WI38 (cell line): ENCODE measurements at regions not wholly inside any gene's neighbourhood (a gene's known extent, or its start where the extent isn't known, plus 50 kb on each side); places are given as distances from the start of the nearest gene placed in this dataset.
"Not testable (repeated sequence)": the region's sequence is repeated elsewhere in the genome, so short reads cannot be mapped to it uniquely, and the experiment has no call there.

Source experiments
- H3K4me3 ChIP-seq: 2 replicates; pipeline ENCODE4 v1.5.1; 2011; ENCODE audit warnings: low read depth, mild to moderate bottlenecking, control low read depth, low read length
- TF ChIP-seq, protein P1 (sequence below): IDR thresholded peaks from 2 replicates; pipeline ENCODE4 v1.5.1; 2012; ENCODE audit warnings: low read depth, mild to moderate bottlenecking, control low read depth, low read length

DNA sequence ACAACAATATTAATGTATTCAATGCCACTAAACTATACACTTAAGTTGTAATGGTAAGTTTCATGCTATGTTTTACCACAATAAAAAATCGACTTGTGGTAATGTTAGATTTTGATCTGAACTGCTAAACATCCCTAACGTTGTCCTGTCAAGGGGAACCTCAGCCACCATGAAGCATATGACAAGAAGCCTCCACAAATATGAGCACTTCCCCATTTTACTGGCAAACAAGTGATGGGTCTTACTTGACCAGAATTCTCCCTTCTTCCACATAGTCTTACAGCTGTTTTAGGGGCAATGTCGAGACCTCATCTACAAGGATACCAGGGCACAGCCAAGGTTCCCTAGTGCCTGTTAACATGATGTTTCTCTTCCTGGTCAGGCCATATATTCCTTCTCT, 124.2 kb upstream of the ABI3BP start:
- TF ChIP-seq, protein P1, sequence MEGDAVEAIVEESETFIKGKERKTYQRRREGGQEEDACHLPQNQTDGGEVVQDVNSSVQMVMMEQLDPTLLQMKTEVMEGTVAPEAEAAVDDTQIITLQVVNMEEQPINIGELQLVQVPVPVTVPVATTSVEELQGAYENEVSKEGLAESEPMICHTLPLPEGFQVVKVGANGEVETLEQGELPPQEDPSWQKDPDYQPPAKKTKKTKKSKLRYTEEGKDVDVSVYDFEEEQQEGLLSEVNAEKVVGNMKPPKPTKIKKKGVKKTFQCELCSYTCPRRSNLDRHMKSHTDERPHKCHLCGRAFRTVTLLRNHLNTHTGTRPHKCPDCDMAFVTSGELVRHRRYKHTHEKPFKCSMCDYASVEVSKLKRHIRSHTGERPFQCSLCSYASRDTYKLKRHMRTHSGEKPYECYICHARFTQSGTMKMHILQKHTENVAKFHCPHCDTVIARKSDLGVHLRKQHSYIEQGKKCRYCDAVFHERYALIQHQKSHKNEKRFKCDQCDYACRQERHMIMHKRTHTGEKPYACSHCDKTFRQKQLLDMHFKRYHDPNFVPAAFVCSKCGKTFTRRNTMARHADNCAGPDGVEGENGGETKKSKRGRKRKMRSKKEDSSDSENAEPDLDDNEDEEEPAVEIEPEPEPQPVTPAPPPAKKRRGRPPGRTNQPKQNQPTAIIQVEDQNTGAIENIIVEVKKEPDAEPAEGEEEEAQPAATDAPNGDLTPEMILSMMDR: no peak
- H3K4me3 ChIP-seq: no peak overlapping the region

DNA sequence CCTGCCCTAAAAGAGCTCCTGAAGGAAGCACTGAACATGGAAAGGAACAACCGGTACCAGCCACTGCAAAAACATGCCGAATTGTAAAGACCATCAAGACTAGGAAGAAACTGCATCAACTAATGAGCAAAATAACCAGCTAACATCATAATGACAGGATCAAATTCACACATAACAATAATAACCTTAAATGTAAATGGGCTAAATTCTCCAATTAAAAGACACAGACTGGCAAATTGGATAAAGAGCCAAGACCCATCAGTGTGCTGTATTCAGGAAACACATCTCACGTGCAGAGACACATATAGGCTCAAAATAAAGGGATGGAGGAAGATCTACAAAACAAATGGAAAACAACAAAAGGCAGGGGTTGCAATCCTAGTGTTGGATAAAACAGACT, 117.1 kb upstream of the ABI3BP start:
- H3K4me3 ChIP-seq: not testable (repeated sequence)

GRCh38 chr3:101104321-101104720, 111.1 kb upstream of the ABI3BP start:
- H3K4me3 ChIP-seq: no peak overlapping the region
- TF ChIP-seq, protein P1: no peak

- TF ChIP-seq, protein P1: no peak
Observed at GRCh38 chr3:101102678-101103296, 109.6 kb upstream of the ABI3BP start.

DNA sequence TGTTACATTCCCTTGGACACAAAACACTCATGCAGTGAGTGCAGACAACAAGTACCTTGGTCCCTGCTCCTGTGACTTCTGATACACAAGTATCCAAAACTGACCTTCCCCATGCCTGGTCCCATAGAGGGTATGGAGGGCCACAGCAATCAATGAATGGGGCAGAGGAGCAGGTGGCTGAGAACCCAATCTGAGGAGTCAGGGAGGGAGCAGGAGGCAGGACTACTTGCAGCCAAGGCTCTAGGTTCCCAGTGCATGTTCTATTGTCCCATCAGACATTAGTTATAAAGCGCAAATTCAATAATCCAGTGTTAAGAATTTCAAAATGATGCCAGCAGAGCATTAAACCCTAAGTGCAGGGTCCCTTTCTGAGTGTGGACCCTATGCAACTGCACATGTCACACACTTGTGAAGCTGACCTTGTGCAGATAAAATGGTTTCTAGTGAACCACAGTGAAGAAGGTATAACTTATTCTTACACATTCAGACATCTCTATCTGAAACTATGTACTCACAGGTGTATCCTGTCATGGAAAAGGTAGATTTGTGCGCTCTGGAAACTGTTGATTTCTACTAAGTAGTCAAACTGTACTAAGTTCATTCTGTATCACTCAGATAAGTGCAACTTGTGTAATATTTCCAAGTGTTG, 107.3 kb upstream of the ABI3BP start:
- no peak overlapping the region for H3K4me3 ChIP-seq
- TF ChIP-seq, protein P1: no peak

More at GRCh38 chr3:101102678-101103296, 109.6 kb upstream of the ABI3BP start:
- no peak overlapping the region for H3K4me3 ChIP-seq

- TF ChIP-seq, protein P1: no peak
- no peak overlapping the region for H3K4me3 ChIP-seq
Observed at GRCh38 chr3:101099791-101100190, 106.6 kb upstream of the ABI3BP start.

DNA sequence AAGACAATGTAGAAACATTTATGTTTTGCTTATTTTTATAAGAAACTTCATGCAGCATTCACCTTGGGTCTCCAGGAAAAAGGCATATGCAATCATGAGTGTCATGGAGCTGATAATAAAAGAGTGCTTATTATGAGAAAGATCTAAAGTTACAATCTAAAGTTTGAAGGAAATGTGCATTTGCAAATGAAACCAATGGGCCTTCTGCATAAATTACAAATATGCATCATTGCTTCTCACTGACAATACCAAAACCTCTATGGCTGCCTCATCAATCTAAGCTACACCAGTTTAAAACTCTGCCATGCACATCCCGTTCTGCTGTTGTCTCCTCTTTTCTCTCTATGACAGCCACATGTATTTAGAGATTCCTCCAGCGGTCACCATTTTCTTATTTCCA, 103.2 kb upstream of the ABI3BP start:
- H3K4me3 ChIP-seq: no peak overlapping the region
- TF ChIP-seq, protein P1: no peak
